ENCODE measurements at regions not wholly inside any gene's neighbourhood (a gene's known extent, or its start where the extent isn't known, plus 50 kb on each side); places are given as distances from the start of the nearest gene placed in this dataset.
"Not testable (repeated sequence)": the region's sequence is repeated elsewhere in the genome, so short reads cannot be mapped to it uniquely, and the experiment has no call there.

DNA sequence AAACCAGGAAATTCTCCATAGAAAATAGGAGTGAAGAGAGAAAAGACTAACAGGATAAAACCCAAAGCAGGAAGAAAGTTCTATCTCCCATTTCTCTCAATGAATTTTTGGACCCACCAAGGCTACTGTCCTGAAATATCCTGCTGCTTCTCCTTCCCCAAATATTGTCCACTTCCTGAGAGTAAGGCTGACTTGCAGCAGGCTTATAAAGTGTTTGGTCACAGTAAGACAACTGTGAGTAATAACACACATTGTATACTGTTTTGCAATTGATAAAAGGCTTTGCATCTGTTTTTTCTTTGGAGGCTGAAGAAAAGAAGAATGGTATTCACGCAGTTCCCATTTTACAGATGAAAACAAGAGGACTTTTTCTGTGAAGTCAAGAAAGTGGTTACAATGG, 52.8 kb downstream of the FOXD4L6 start:
- DNase-seq: not testable (repeated sequence)

DNA sequence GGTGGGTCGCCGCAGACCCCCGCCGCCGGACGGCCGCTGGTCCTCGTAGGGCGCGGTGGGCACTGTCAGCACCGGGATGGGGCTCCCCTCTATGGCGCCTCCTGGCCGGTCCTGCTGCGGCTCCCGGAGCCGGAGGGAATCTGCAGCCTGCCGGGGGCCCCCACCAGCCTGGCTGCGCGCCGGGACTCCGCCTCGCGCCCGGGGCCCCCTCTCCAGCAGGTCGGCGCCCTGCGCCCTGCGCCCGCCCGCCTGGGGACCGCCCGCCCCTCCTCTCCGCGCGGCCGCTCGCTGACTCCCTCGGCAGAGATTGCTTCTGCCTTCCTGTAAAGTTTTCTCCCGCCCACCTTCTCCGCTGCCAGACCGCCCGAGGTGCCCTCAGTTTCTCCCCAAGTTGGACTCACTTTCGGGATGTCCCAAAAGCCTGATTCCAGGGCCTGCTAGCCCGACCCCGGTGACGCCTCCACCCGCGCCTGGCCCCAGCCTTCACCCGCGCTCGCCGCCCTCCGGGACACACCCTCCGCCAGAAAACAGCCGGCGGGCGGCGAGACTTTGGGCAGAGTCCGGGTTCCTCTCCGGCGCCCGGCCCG, 54.0 kb downstream of the FOXD4L6 start:
- not testable (repeated sequence) for DNase-seq

DNA sequence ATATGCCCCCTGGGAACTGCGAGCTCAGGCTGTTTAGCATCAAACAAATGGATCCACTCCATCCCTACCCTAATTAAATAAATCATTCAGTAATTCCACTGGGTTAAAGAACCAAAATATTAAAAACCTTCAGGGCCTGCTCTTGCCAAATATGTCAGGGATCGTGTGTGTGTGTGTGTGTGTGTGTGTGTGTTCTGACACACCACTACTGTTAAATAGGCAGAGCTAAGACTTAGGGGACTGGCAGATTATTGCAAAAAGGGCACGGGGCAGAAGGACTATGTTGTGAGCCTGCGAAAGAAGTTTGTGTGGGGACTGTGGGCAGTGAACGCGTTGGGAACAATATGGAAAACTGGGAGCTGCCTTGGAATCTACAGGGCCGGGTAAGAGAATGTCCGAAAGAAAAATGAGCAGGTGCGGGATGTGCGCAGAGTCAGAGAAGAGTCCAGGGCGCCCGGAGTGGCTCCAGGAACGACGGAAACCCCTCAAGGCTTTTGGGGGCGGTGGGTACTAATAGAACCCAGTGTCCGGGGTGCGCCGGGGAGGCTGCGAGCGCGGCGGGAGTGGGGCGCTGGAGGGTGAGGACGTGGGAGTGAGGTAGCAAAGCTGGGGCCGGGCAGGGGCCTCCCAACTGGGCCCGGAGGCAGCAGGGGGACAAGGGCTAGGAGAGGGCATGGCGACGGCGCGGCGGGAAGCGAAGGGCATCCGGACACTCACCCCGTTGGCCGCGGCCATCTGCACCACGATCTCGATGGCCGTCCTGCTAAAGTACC, 54.8 kb downstream of the FOXD4L6 start:
- DNase-seq: not testable (repeated sequence)

DNA sequence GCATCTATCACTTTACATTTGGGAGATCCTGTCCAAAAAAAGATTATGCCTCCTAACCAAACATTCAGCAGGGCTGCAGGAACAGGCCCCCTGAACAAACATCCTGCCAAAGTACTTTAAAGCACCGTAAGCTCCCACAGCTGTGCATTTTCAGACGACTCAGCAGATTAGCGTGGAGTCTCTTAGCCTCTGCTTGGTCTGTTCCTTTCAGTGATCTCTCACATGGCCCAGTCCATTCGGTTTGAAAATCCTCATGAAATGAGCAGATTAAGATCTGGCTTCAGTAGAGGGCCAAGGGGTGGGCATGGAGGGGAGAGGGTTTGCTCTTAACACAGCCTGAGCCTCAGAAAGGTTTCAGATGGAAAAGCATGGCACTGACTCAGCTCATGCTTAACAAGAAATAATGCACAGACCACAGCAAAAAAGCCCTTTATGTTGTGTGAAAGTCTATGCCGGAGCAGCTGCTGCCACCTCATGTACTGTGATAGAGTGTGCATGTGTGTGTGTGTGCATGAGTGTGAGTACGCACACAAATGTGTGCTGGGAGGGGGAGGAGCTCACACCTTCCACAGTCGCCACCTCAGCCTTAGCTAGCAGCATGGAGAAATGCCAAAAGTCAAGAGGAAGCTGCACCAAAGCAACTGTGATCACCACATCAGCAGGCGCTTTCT, 64.2 kb downstream of the FOXD4L6 start:
- DNase-seq: not testable (repeated sequence)

DNA sequence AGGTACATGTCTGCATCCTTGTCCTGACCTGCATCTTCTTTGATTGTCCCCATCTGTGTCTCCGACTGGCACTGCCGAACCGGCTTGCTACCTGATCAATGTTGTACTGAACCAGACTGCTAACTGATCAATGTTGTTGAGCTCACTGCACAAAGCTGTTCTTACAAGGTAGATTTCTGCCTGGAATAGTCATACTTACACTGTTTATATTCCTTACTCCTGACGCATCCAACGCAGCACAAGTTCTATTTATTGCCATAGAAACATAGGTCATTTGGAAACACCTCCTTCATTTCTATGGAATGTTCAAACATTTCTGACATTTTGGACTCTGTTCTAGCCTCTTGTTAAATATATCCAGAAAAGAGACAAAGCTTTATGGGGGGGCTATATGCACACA, 65.2 kb downstream of the FOXD4L6 start:
- DNase-seq: not testable (repeated sequence)

DNA sequence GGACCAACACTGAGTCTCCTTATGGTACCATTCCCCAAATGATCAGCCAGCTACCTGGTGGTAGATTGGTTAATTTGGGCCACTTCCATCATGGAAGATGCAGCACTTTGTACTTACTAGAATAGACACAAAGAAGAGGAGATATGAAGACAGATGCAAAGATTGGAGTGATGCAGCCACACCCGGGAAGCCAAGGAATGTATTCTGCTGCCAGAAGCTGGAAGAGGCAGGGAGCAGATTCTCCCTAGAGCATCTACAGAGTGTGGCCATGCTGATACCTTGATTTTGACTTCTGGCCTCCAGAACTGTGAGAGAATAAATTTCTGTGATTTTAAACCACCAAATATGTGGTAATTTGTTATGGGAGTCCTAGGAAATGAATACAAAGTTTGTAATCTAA, 68.9 kb downstream of the FOXD4L6 start:
- not testable (repeated sequence) for DNase-seq

DNA sequence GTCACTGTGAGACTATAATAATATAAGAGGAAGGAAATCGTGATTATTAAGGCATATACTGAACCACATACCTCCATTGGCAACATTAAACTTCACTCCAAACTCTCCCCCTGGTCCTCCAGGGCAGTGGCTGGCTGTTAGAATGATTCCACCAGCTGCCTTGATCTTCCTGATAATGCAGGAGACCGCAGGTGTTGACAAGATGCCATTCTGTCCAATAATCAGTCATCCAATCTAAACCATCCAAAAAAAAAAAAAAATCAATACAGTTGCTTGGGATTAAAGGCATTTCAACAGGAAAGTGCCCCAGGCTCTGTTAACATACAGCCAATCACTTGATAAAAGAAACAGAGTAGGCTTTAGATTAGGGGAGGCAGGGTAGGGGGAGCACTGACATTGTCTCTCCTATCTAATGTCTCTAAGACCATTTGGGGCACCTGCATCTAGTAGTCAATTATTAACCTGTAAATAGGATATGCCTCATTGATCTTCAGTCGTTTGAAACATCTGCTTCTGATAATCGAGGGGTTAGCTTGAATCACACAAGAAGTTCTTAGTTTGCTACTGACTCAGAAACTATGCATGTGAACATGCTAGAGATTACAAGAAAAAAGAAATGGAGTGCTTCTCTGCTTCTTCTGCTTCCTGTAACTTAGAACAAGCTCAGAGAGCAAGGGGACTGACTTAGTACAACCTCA, 74.7 kb downstream of the FOXD4L6 start:
- DNase-seq: not testable (repeated sequence)

DNA sequence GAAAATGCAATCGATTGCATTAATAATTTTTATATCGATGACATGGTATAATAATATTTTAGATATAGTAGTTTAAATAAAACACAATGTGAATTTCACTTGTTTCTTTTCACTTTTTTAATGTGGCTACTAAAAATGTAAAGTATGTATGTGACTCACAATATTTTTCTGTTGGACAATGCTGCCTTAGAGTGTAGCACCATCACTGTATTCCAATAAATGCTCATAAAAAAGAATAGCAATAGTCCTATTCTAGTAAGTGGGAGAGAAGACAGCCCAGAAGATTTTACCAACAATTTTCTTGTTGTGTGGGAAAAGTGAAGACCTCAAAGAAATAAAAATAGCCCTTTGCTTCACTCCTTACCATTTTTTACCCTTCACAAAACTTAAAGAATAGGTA, 79.8 kb downstream of the FOXD4L6 start:
- not testable (repeated sequence) for DNase-seq

DNA sequence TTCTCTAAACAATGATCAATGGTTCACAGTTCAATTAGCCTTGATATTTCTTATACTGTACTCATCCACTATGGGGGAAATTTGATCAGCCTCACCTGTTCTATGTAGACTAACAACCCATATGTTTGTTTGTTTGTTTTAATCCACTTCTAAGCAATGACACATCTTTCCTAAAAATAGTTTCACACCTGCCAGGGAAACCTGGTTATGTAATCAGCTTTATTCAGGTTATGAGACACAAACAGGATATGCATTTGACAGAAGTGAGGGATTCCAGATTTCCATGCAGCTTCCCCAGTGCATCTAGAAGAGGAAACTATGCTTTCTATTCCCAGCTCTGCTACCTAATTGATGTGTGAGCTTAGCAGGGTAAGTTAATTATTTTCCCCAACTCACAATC, 80.7 kb downstream of the FOXD4L6 start:
- not testable (repeated sequence) for DNase-seq

DNA sequence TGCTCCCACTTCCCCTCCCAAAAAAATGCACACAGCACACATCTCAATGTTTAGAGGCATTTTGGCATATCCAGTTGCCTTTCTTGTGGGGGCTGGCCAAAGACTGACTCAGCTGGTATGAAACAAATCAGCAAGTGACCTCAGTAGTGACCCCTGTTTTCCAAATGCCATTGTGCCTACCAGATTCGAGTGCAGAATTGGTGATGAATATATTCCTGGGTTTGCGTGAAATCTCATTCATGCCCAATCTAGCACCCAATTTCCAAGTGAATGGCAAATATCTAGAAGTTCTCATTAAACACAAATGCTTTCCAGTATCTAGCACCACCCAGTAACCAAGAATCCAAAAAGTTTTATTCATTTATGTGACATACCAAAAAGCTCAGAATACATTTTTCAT, 83.6 kb downstream of the FOXD4L6 start:
- DNase-seq: not testable (repeated sequence)

DNA sequence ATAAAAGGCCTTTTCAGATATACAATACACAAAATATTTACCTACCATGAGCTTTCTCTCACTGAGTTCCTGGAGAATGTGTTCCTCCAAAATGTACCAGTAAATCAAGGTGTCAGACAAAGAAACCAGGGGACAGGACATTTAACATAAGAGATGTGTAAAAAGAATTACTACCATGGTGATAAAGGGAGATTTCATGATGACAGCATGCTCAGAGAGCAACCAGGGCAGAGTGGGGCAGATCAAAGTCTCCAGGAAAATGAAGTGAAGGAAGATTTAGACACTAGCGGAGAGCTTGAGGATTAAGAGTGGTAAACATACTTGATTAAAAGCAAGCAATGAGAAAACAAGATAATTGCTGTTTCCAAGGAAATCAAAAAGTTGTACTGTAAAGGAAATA, 85.0 kb downstream of the FOXD4L6 start:
- not testable (repeated sequence) for DNase-seq

DNA sequence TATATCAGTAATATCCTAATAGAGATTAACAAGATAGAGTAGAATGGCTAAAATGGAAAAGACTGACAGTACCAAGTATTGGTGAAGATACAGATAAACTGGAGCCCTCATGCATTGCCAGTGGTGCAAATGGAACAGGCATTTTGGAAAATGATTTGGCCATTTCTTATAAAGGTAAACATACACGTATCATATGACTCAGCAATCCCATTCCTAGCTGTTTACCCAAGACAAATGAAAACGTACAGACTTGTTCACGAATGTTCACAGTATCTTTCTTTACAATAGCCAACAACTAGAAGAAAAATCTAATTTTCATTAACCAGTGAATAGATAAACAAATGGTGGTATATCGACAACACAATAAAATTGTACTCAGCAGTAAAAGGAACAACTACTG, 86.4 kb downstream of the FOXD4L6 start:
- DNase-seq: not testable (repeated sequence)

DNA sequence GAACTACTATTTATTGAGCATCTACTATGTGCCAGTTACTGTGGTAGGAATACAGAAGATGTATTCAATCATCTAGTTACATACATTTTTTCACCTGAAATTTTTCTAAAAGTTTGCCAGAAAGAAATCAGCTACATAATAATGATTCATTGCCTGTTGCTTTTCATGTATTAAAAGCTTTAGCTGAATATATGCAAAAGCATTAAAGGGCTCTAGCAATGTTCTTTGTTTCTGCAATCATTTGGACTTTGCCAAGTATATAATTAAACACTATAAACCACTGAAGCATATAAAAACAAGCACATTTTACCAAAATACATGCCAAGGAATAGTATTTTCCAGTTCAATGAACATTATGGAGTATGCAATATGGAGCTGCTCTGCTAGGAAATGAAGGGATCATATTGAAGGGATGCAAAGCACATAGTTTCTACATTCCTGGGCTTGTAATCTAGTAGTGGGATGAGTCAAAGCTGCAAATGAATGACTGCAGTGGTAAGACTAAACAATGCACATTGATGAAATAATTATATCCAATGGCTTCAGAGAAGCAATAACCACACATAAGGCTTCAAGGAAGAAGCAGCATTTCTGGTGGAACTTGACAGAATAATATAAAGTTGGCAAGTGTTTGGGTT, 87.7 kb downstream of the FOXD4L6 start:
- not testable (repeated sequence) for DNase-seq

DNA sequence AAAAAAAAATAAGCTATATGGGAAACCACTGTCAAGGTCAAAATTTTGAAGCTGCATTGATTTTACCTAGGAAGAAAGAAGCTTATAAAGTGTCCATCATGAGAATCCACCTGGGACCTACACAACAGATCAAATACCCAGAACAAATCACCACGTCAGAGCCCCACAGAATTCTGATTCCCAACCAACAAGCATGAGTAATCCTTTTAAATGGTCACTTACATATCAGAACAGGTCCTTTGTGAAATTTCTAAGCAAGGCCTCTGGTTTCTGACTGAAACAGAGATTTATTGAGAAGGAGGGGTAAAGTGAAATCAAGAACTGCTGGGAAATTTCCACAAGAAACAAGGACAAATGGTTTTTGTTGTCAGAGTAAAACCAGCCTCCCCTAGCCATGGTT, 93.2 kb downstream of the FOXD4L6 start:
- not testable (repeated sequence) for DNase-seq

DNA sequence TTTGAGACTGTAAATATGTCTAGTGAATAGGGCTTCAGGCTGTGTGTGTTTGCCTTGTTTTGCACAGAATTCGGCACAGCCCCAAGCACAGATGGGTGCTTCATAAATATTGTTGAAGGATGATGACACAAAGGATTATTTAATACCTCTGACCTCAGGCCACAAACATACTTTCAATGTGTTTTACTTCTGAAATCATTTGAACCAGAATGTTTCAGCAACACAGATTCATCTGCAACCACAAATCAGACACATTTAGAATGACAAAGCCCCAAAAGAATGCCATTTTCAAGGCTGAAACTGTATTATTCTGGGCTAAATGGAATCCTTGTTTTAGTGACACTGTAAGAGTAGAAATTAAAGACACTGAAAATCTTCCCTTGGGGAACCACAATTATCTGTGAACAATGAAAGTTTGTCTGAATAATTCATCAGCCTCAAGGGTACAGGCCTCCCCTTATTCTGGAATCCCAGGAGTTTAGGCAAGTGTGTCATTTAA, 93.7 kb downstream of the FOXD4L6 start:
- DNase-seq: not testable (repeated sequence)

DNA sequence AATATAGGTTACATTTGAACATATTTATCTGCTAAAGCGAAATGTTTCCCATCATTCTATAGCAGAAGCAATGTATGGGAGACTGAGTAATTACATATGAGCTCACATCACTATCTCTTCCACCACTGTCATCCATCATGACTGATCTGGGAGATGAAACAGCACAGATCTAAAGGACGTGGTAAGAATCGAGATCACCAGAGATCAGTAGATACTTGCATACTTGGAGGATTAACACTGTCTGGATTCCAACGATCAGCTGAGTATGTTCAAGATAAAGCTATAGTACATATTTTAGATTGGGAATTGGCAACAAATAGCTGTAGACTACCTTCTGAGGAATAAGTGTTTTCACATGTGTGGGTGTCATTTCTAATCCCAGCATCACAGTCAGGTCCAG, 94.6 kb downstream of the FOXD4L6 start:
- DNase-seq: not testable (repeated sequence)

DNA sequence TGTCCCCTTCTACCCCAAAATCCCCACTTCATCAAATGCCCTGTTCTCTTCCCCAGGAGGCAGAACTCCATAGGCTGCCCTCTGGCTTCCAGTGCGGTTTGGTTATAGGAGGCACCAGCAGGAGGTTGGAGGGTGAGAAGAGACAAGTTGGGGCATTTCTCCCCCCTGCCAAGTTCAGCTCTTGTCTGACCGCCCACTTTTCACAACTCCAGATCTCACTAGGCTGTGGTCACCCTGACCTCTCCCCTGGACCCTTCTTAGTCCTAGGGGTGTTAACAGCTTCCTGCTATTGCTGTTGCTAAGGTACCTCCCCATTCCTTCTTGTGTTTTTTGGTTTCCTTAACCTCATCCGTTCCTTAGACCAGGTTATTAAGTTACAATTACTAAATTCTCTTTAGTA, 95.1 kb downstream of the FOXD4L6 start:
- not testable (repeated sequence) for DNase-seq

DNA sequence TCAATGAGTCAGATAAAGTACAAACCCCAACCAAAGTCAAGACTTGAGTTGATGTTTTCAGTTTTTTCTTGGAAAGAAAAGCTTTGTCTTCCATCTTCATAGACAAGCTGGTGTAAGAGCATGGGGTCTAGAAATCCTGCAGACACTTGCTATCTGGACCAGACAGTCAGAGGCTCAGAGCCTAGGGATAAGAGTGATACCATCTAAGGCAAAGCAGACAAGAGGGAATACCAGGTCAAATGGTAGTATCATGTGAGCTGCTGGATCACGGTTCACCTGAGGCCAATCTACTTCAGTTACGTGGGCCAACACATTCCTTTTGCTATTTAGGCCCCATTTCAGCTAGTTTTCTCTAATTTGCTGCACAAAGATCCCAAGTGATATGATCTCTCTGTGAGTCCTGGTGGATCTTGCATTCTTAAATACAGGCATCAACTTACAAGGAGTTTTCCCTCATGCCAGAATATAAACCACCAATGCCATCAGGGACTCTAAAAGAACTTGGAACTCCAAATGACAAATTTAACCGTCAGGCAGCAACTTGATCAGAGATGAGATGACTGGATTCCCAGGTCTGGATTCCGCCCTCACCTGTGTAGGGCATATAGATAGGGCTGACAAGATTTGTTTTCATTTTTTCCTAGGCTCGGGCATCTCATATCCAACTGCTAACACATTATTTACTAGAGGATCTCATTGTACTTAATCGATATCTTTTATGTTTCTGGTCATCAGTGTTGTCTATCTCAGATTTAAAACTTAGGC, 101.4 kb downstream of the FOXD4L6 start:
- DNase-seq: not testable (repeated sequence)

DNA sequence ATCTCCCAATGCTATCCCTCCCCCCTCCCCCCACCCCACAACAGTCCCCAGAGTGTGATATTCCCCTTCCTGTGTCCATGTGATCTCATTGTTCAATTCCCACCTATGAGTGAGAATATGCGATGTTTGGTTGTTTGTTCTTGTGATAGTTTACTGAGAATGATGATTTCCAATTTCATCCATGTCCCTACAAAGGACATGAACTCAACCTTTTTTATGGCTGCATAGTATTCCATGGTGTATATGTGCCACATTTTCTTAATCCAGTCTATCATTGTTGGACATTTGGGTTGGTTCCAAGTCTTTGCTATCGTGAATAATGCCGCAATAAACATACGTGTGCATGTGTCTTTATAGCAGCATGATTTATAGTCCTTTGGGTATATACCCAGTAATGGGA, 106.1 kb downstream of the FOXD4L6 start:
- not testable (repeated sequence) for DNase-seq

DNA sequence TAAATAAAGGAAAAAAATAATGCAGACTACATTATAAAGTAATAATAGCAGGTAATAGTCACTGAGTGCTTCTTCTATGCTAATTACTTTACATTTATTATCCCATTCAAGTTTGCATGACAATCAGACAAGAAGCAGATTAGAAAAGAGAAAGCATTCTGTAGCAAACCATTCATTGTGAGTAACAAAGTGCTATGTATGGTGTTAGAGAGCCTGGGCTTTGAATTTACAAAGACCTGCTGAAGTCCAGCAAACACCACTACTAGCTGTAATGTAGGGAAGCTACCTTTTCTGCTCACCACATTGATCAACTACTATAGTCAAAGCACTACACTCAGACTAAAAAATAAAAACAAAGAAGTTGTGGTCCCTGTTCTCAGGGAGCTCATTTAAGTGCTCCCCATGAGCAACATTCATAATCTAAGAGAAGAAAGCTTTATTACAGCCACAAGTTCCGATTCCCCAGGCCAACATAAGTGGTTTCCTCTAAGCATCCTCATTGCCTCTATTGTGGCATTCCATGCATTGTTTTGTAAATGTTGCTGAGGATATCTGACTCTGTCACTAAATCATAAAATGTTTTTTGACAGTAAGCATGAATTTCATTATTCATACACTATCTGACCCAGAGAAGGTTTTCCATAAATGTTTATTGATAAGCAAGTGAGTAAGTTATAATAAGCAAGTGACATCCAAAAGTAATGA, 108.5 kb downstream of the FOXD4L6 start:
- not testable (repeated sequence) for DNase-seq

DNA sequence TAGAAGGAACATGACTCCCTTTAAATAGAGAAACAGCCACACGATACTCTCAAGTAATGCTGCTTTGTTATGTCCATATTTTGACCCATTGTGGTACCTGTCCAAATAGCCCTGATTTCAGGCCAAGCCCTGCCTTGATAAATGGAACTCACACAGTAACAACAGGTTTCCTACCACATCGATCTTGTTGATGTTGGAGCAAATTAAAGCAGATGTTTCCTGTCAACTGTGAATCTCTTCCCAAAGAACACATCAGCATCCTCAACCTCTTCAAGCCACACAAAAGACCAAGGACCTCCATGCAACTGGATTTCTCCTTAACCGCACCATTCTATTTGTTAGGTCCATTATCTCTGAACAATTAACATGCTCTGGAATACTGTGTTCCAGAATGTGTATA, 109.5 kb downstream of the FOXD4L6 start:
- not testable (repeated sequence) for DNase-seq

All from effector CD4-positive, alpha-beta T cell (primary cell).